ENCODE measurements at regions not wholly inside any gene's neighbourhood (a gene's known extent, or its start where the extent isn't known, plus 50 kb on each side); places are given as distances from the start of the nearest gene placed in this dataset.

DNA sequence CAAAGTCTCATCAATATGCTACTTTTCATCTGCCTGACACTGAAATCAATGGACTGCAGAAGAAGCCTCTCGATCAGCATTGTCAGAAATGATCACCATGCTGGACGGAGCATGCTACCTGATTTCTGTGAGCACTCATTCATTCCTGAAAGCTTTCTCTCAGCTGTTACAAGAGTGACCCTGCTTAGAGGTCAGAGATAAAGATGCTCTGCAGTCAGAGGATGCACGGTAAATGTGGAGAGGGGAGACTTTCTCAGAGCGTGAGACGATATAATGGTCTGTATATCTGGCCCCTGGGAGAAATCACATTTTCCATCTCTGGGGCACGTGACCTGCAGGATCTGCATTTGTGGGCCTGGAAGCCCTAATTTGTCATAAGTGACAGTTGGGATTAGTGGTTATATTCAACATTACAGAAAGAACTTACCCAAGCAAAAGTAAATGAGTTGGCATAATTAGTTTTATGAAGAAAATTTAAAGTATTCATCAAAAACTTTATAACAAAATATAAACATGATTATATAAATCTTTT is 125.6 kb upstream of the TTC29 start:
- TF ChIP-seq, protein P1, sequence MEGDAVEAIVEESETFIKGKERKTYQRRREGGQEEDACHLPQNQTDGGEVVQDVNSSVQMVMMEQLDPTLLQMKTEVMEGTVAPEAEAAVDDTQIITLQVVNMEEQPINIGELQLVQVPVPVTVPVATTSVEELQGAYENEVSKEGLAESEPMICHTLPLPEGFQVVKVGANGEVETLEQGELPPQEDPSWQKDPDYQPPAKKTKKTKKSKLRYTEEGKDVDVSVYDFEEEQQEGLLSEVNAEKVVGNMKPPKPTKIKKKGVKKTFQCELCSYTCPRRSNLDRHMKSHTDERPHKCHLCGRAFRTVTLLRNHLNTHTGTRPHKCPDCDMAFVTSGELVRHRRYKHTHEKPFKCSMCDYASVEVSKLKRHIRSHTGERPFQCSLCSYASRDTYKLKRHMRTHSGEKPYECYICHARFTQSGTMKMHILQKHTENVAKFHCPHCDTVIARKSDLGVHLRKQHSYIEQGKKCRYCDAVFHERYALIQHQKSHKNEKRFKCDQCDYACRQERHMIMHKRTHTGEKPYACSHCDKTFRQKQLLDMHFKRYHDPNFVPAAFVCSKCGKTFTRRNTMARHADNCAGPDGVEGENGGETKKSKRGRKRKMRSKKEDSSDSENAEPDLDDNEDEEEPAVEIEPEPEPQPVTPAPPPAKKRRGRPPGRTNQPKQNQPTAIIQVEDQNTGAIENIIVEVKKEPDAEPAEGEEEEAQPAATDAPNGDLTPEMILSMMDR (IDR thresholded peaks at IDR 0.05; ENCODE audit: low read depth, low read length), result no peak
- TF ChIP-seq POLR2A (IDR thresholded peaks at IDR 0.05; ENCODE audit: extremely low read depth, insufficient read length) (no peak), MYC (IDR thresholded peaks at IDR 0.05; ENCODE audit: low read depth, low read length) (no peak)
- TF ChIP-seq, protein P2, sequence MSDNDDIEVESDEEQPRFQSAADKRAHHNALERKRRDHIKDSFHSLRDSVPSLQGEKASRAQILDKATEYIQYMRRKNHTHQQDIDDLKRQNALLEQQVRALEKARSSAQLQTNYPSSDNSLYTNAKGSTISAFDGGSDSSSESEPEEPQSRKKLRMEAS (IDR thresholded peaks at IDR 0.05; ENCODE audit: low read depth, low read length), result no peak
